HCT116 (cell line): ENCODE measurements at regions not wholly inside any gene's neighbourhood (a gene's known extent, or its start where the extent isn't known, plus 50 kb on each side); places are given as distances from the start of the nearest gene placed in this dataset.

Source experiments
- ATAC-seq: fragments of 200-7000 bp; cut with Tn5 transposase; 2 replicates; pipeline ENCODE4 v1.9.1; 2020; ENCODE audit warnings: mild to moderate bottlenecking, moderate library complexity
- BruUV-seq: library from RNA; stranded (reverse); fragments of 400-500 nt; replicated peaks from 2 replicates; lab custom pipeline; 2021; lab: Mats Ljungman, UMichigan
- CTCF ChIA-PET: fragments of 300-600 bp; sonication (Branson Sonifier 250); formaldehyde crosslinking; loops from one replicate; lab custom pipeline; 2021; ENCODE audit warnings: antibody characterized with exemption; lab: Charles Lee
- POLR2A ChIA-PET: fragments of 300-600, 350-600 bp; sonication (Branson Sonifier 250); formaldehyde crosslinking; loops from one replicate; lab custom pipeline; 2021; ENCODE audit warnings: antibody characterized with exemption; lab: Charles Lee
- RAD21 ChIA-PET, 2 experiments: fragments of 300-600 bp; sonication (Branson Sonifier 250); formaldehyde crosslinking; loops; one replicate each; lab custom pipeline; 2023; ENCODE audit warnings: low total read pairs in 2 of 2; ENCODE audit not compliant: uncharacterized antibody in 2 of 2, unreplicated experiment in 2 of 2, low non-redundant PET in 1 of 2; lab: Charles Lee
- DNase-seq: peaks from one replicate; pipeline ENCODE4 v3.0.0-alpha.2; 2010; ENCODE audit warnings: low read depth, low spot score
- H2AFZ ChIP-seq: fragments of 200-600 bp; shearing (Covaris generic), sonication (generic); 2 replicates; pipeline ENCODE4 v1.6.1; 2017; ENCODE audit warnings: low read depth, mixed run types, mixed read lengths, antibody characterized with exemption, low read length; ENCODE audit not compliant: poor library complexity, severe bottlenecking
- H3K27ac ChIP-seq: 2 replicates; pipeline ENCODE4 v1.5.1; 2012; ENCODE audit warnings: low read depth, low read length
- H3K27me3 ChIP-seq: fragments of 200-600 bp; sonication (generic); 2 replicates; pipeline ENCODE4 v1.6.1; 2016; ENCODE audit warnings: mixed run types, low read length, mixed read lengths; ENCODE audit not compliant: insufficient read depth
- H3K36me3 ChIP-seq, 2 experiments: fragments of 200-500 bp in 1 of 2; fragments of 200-600 bp in 1 of 2; sonication (Bioruptor generic) in 1 of 2; sonication (generic) in 1 of 2; 2 replicates each; pipeline versions ENCODE4 v1.5.1 to v1.6.1; 2014 to 2016; ENCODE audit warnings: low read length in 2 of 2, inconsistent platforms in 1 of 2, mixed read lengths in 1 of 2, mixed run types in 1 of 2; ENCODE audit not compliant: insufficient read depth in 2 of 2, control insufficient read depth in 1 of 2
- H3K4me1 ChIP-seq, 2 experiments: fragments of 200-600 bp in 1 of 2; sonication (generic) in 1 of 2; 2 replicates each; pipeline versions ENCODE4 v1.5.1 to v1.6.1; 2012 to 2017; ENCODE audit warnings: low read length in 2 of 2, inconsistent platforms in 1 of 2, mild to moderate bottlenecking in 1 of 2, mixed read lengths in 1 of 2, mixed run types in 1 of 2, moderate library complexity in 1 of 2; ENCODE audit not compliant: insufficient read depth in 2 of 2, control insufficient read depth in 1 of 2
- H3K4me2 ChIP-seq: fragments of 200-600 bp; sonication (generic); 2 replicates; pipeline ENCODE4 v1.6.1; 2017; ENCODE audit warnings: mixed run types, low read length, mixed read lengths
- H3K4me3 ChIP-seq, 2 experiments: fragments of 200-600 bp in 1 of 2; sonication (generic) in 1 of 2; replicated peaks in 1 of 2; 2 replicates each; pipeline ENCODE4 v1.5.1; 2011 to 2016; ENCODE audit warnings: low read length in 2 of 2, control low read depth in 1 of 2, low read depth in 1 of 2, mild to moderate bottlenecking in 1 of 2, mixed read lengths in 1 of 2, mixed run types in 1 of 2
- H3K79me2 ChIP-seq: fragments of 200-600 bp; sonication (generic); 2 replicates; pipeline ENCODE4 v1.6.1; 2017; ENCODE audit warnings: mild to moderate bottlenecking, mixed run types, low read length, moderate library complexity, mixed read lengths; ENCODE audit not compliant: insufficient read depth
- H3K9ac ChIP-seq: fragments of 200-600 bp; sonication (generic); 2 replicates; pipeline ENCODE4 v1.6.1; 2016; ENCODE audit warnings: low read length, mixed read lengths
- H3K9me2 ChIP-seq: fragments of 200-600 bp; sonication (generic), shearing (Covaris generic); 2 replicates; pipeline ENCODE4 v1.6.1; 2017; ENCODE audit warnings: mixed run types, mild to moderate bottlenecking, moderate library complexity; ENCODE audit not compliant: insufficient read depth
- H3K9me3 ChIP-seq, 2 experiments: fragments of 200-500 bp in 1 of 2; fragments of 200-600 bp in 1 of 2; sonication (Bioruptor generic) in 1 of 2; sonication (generic) in 1 of 2; 2 replicates each; pipeline ENCODE4 v1.6.1; 2014 to 2017; ENCODE audit warnings: low read length in 2 of 2, mixed read lengths in 2 of 2, inconsistent platforms in 1 of 2, low read depth in 1 of 2, mild to moderate bottlenecking in 1 of 2, mixed run types in 1 of 2, moderate library complexity in 1 of 2; ENCODE audit not compliant: control insufficient read depth in 1 of 2, insufficient read depth in 1 of 2
- H4K20me1 ChIP-seq: fragments of 200-600 bp; sonication (generic), shearing (Covaris generic); 2 replicates; pipeline ENCODE4 v1.6.1; 2017; ENCODE audit warnings: mixed run types, mild to moderate bottlenecking, moderate library complexity; ENCODE audit not compliant: insufficient read depth
- ATF3 ChIP-seq: IDR thresholded peaks from 2 replicates; pipeline ENCODE4 v1.6.1; 2012
- CBX3 ChIP-seq: IDR thresholded peaks from 2 replicates; pipeline ENCODE4 v1.6.1; 2012; ENCODE audit warnings: low read depth
- CEBPB ChIP-seq: IDR thresholded peaks from 2 replicates; pipeline ENCODE4 v1.6.1; 2012; ENCODE audit warnings: low read depth
- CTCF ChIP-seq, 3 experiments: fragments of 200-600 bp in 1 of 3; sonication (generic) in 1 of 3; IDR thresholded peaks in 2 of 3; conservative IDR thresholded peaks in 1 of 3; 2 replicates each; pipeline ENCODE4 v1.5.1; 2012 to 2017; ENCODE audit warnings: low read depth in 2 of 3, low read length in 2 of 3, antibody characterized with exemption in 1 of 3, borderline replicate concordance in 1 of 3, control low read depth in 1 of 3, mild to moderate bottlenecking in 1 of 3, mixed read lengths in 1 of 3, mixed run types in 1 of 3, moderate library complexity in 1 of 3; ENCODE audit not compliant: insufficient read depth in 1 of 3
- ELF1 ChIP-seq: IDR thresholded peaks from 2 replicates; pipeline ENCODE4 v1.6.1; 2012; ENCODE audit warnings: low read depth, borderline replicate concordance
- EZH2 ChIP-seq: fragments of 200-600 bp; sonication (generic); IDR thresholded peaks from 2 replicates; pipeline ENCODE4 v1.6.1; 2017; ENCODE audit warnings: antibody characterized with exemption, mixed run types
- FOSL1 ChIP-seq: IDR thresholded peaks from 2 replicates; pipeline ENCODE4 v1.6.1; 2012; ENCODE audit warnings: low read depth
- JUND ChIP-seq: IDR thresholded peaks from 2 replicates; pipeline ENCODE4 v1.6.1; 2012
- MAX ChIP-seq: IDR thresholded peaks from 2 replicates; pipeline ENCODE4 v1.6.1; 2012
- POLR2A ChIP-seq: IDR thresholded peaks from 2 replicates; pipeline ENCODE4 v1.7.0; 2011; ENCODE audit warnings: borderline replicate concordance; ENCODE audit not compliant: insufficient read depth, insufficient read length; ENCODE audit errors: extremely low read depth
- POLR2AphosphoS5 ChIP-seq: IDR thresholded peaks from 2 replicates; pipeline ENCODE4 v1.6.1; 2011; ENCODE audit warnings: mild to moderate bottlenecking, low read depth, low read length, moderate library complexity
- RAD21 ChIP-seq: IDR thresholded peaks from 2 replicates; pipeline ENCODE4 v1.6.1; 2012; ENCODE audit warnings: low read depth, mild to moderate bottlenecking
- REST ChIP-seq: IDR thresholded peaks from 2 replicates; pipeline ENCODE4 v1.6.1; 2012; ENCODE audit warnings: low read depth
- SIN3A ChIP-seq: IDR thresholded peaks from 2 replicates; pipeline ENCODE4 v1.6.1; 2012; ENCODE audit warnings: low read depth
- TCF7L2 ChIP-seq: IDR thresholded peaks from 2 replicates; pipeline ENCODE4 v1.7.0; 2011; ENCODE audit warnings: borderline replicate concordance, inconsistent platforms; ENCODE audit not compliant: insufficient read depth, insufficient read length; ENCODE audit errors: extremely low read depth
- YY1 ChIP-seq: IDR thresholded peaks from 2 replicates; pipeline ENCODE4 v1.6.1; 2011; ENCODE audit warnings: low read length, low read depth, moderate library complexity, mild to moderate bottlenecking; ENCODE audit not compliant: insufficient replicate concordance; ENCODE audit errors: extremely low read depth
- ZNF274 ChIP-seq: fragments of 200-500 bp; sonication (Bioruptor generic); IDR thresholded peaks from 2 replicates; pipeline ENCODE4 v1.6.1; 2014; ENCODE audit warnings: mild to moderate bottlenecking, low read depth, low read length, inconsistent platforms
- intact Hi-C: fragments of 100-400 bp; cut with micrococcal nuclease; formaldehyde crosslinking; loops from 2 replicates; pipeline ENCODE4 v1.10.0; 2022

GRCh38 chr6:153436351-153436750, 305.3 kb upstream of the RGS17 start:
- ChIA-PET POLR2A (interaction anchor here (0.7 kb wide), 1 partner anchor 626 kb away, joined by 3 read pairs; no protein-coding TSS in a partner anchor), CTCF (no interaction called here), RAD21 (no interaction called here)
- Histone ChIP-seq H3K4me2 (no peak overlapping the region), H3K27ac (no peak overlapping the region), H4K20me1 (no peaks in the 10 kb centered on the region), H3K4me3 (no peak overlapping the region), H3K27me3 (peaks cover 11% of the 10 kb centered on the region), H3K79me2 (no peaks in the 10 kb centered on the region), H3K4me1 (no peaks in the 10 kb centered on the region), H2AFZ (no peak overlapping the region), H3K9ac (no peak overlapping the region), H3K36me3 (no peaks in the 10 kb centered on the region), H3K9me3 (no peaks in the 10 kb centered on the region), H3K9me2 (no peaks in the 10 kb centered on the region)
- TF ChIP-seq FOSL1: no peak
- no peak for TF ChIP-seq MAX
- TF ChIP-seq YY1: no peak
- TF ChIP-seq CTCF (IDR thresholded peaks at IDR 0.05 in 2 of 3, conservative IDR thresholded peaks at IDR 0.05 in 1 of 3; ENCODE audit: borderline replicate concordance in 1 of 3, insufficient read depth in 1 of 3, low read depth in 2 of 3, low read length in 2 of 3): no peak
- TF ChIP-seq REST: no peak
- TF ChIP-seq SIN3A: no peak
- no peak for TF ChIP-seq POLR2A
- no peak for TF ChIP-seq EZH2
- TF ChIP-seq CBX3: no peak
- no peak for TF ChIP-seq CEBPB
- no peak for TF ChIP-seq ATF3
- TF ChIP-seq ELF1: no peak
- no peak for TF ChIP-seq TCF7L2
- TF ChIP-seq POLR2AphosphoS5: no peak
- TF ChIP-seq ZNF274: no peak
- no peak for TF ChIP-seq RAD21
- TF ChIP-seq JUND: no peak
- ATAC-seq (no peak), DNase-seq (no peak)
- no TSS peak for BruUV-seq
- intact Hi-C loops: no loop called here
